SK-N-SH (cell line): ENCODE measurements at regions not wholly inside any gene's neighbourhood (a gene's known extent, or its start where the extent isn't known, plus 50 kb on each side); places are given as distances from the start of the nearest gene placed in this dataset.
"Not testable (repeated sequence)": the region's sequence is repeated elsewhere in the genome, so short reads cannot be mapped to it uniquely, and the experiment has no call there.

Experiments
- CTCF ChIA-PET: fragments of 300-600, 350-600 bp; formaldehyde crosslinking; extraction: SDS; loops from one replicate; lab custom pipeline; 2021; lab: Yijun Ruan, JAX
- POLR2A ChIA-PET: fragments of 350-600 bp; sonication (Branson Sonifier 250); formaldehyde crosslinking; extraction: SDS; loops from one replicate; lab custom pipeline; 2020; ENCODE audit warnings: antibody characterized with exemption, inconsistent platforms; lab: Yijun Ruan, JAX
- DNase-seq: peaks from one replicate; pipeline ENCODE4 v3.0.0; 2012
- H2AFZ ChIP-seq: fragments of 200-600 bp; sonication (generic); 2 replicates; pipeline ENCODE4 v1.8.1; 2016; ENCODE audit warnings: antibody characterized with exemption, mild to moderate bottlenecking, low read depth
- H3F3A ChIP-seq: fragments of 200-600 bp; sonication (generic); replicated peaks from 2 replicates; pipeline ENCODE3; 2016; ENCODE audit warnings: antibody characterized with exemption, mild to moderate bottlenecking; ENCODE audit not compliant: insufficient read depth
- H3K27ac ChIP-seq, 2 experiments: fragments of 200-500 bp in 1 of 2; fragments of 200-600 bp in 1 of 2; sonication (Bioruptor generic) in 1 of 2; sonication (generic), shearing (Covaris generic) in 1 of 2; 2 replicates each; pipeline versions ENCODE4 v1.5.1 to v1.6.1; 2014 to 2016; ENCODE audit warnings: low read depth in 2 of 2, inconsistent platforms in 1 of 2, low read length in 1 of 2, mild to moderate bottlenecking in 1 of 2, mixed read lengths in 1 of 2
- H3K27me3 ChIP-seq: fragments of 200-600 bp; sonication (generic), shearing (Covaris generic); 2 replicates; pipeline ENCODE4 v1.6.1; 2016; ENCODE audit warnings: mixed run types; ENCODE audit not compliant: insufficient read depth
- H3K36me3 ChIP-seq, 2 experiments: fragments of 200-500 bp in 1 of 2; fragments of 200-600 bp in 1 of 2; sonication (Bioruptor generic) in 1 of 2; sonication (generic) in 1 of 2; replicated peaks in 1 of 2; 2 replicates each; pipeline versions ENCODE3 to v1.5.1; 2014 to 2016; ENCODE audit warnings: low read length in 1 of 2, mild to moderate bottlenecking in 1 of 2; ENCODE audit not compliant: insufficient read depth in 2 of 2, control insufficient read depth in 1 of 2
- H3K4me1 ChIP-seq, 2 experiments: fragments of 200-500 bp in 1 of 2; fragments of 200-600 bp in 1 of 2; sonication (Bioruptor generic) in 1 of 2; sonication (generic), shearing (Covaris generic) in 1 of 2; 2 replicates each; pipeline versions ENCODE4 v1.5.1 to v1.6.1; 2014 to 2016; ENCODE audit warnings: low read depth in 1 of 2, low read length in 1 of 2, mixed run types in 1 of 2; ENCODE audit not compliant: insufficient read depth in 2 of 2, control insufficient read depth in 1 of 2
- H3K4me2 ChIP-seq: fragments of 200-600 bp; sonication (generic), shearing (Covaris generic); 2 replicates; pipeline ENCODE4 v1.6.1; 2017; ENCODE audit warnings: mixed run types
- H3K4me3 ChIP-seq, 2 experiments: fragments of 200-500 bp in 1 of 2; fragments of 200-600 bp in 1 of 2; sonication (Bioruptor generic) in 1 of 2; sonication (generic), shearing (Covaris generic) in 1 of 2; 2 replicates each; pipeline versions ENCODE4 v1.5.1 to v1.8.1; 2014 to 2016; ENCODE audit warnings: low read depth in 2 of 2, inconsistent platforms in 1 of 2, low read length in 1 of 2, mild to moderate bottlenecking in 1 of 2, mixed read lengths in 1 of 2, moderate library complexity in 1 of 2
- H3K79me2 ChIP-seq: fragments of 200-600 bp; sonication (generic); 2 replicates; pipeline ENCODE4 v1.8.1; 2017; ENCODE audit warnings: mild to moderate bottlenecking; ENCODE audit not compliant: insufficient read depth
- H3K9ac ChIP-seq: fragments of 200-600 bp; sonication (generic); 2 replicates; pipeline ENCODE4 v1.6.1; 2017; ENCODE audit warnings: mixed run types
- H3K9me2 ChIP-seq: fragments of 200-600 bp; sonication (generic); 2 replicates; pipeline ENCODE4 v1.6.1; 2017; ENCODE audit warnings: mixed run types
- H3K9me3 ChIP-seq: fragments of 200-600 bp; sonication (generic); 2 replicates; pipeline ENCODE4 v1.6.1; 2017; ENCODE audit warnings: mixed run types, mild to moderate bottlenecking, moderate library complexity
- H4K20me1 ChIP-seq: fragments of 200-600 bp; sonication (generic); 2 replicates; pipeline ENCODE4 v1.6.1; 2017; ENCODE audit warnings: mild to moderate bottlenecking, mixed run types; ENCODE audit not compliant: insufficient read depth
- ELF1 ChIP-seq: IDR thresholded peaks from 2 replicates; pipeline ENCODE4 v1.4.0; 2012
- EP300 ChIP-seq, 2 experiments: IDR thresholded peaks; 2 replicates each; pipeline versions ENCODE4 v1.4.0 to v1.6.1; 2012; ENCODE audit warnings: borderline replicate concordance in 1 of 2, low read depth in 1 of 2, low read length in 1 of 2
- GATA2 ChIP-seq: sonication (generic); formaldehyde crosslinking; IDR thresholded peaks from 2 replicates; pipeline ENCODE4 v1.5.0; 2020; ENCODE audit warnings: mild to moderate bottlenecking, missing genetic modification reagents
- JUND ChIP-seq: IDR thresholded peaks from 2 replicates; pipeline ENCODE4 v1.4.0; 2012
- MXI1 ChIP-seq: IDR thresholded peaks from 2 replicates; pipeline ENCODE4 v1.6.1; 2012; ENCODE audit warnings: mild to moderate bottlenecking, low read depth, low read length, improper control_type of control experiment
- NFIC ChIP-seq: IDR thresholded peaks from 2 replicates; pipeline ENCODE4 v1.4.0; 2012; ENCODE audit warnings: borderline replicate concordance
- NRF1 ChIP-seq: IDR thresholded peaks from 2 replicates; pipeline ENCODE4 v1.6.1; 2012; ENCODE audit warnings: low read depth, mild to moderate bottlenecking, low read length
- POLR2AphosphoS5 ChIP-seq: IDR thresholded peaks from 2 replicates; pipeline ENCODE4 v1.6.1; 2012; ENCODE audit warnings: low read depth, low read length
- RAD21 ChIP-seq: IDR thresholded peaks from 2 replicates; pipeline ENCODE4 v1.6.1; 2012; ENCODE audit warnings: mild to moderate bottlenecking, low read length
- RFX5 ChIP-seq: IDR thresholded peaks from 2 replicates; pipeline ENCODE4 v1.6.1; 2012; ENCODE audit warnings: mild to moderate bottlenecking, improper control_type of control experiment, low read length
- RXRA ChIP-seq: IDR thresholded peaks from 2 replicates; pipeline ENCODE4 v1.4.0; 2012; ENCODE audit warnings: low read depth, mild to moderate bottlenecking, borderline replicate concordance
- SIN3A ChIP-seq: IDR thresholded peaks from 2 replicates; pipeline ENCODE4 v1.6.1; 2012; ENCODE audit warnings: low read depth, mild to moderate bottlenecking, low read length, moderate library complexity, borderline replicate concordance
- TCF12 ChIP-seq: IDR thresholded peaks from 2 replicates; pipeline ENCODE4 v1.4.0; 2012
- TEAD4 ChIP-seq: IDR thresholded peaks from 2 replicates; pipeline ENCODE4 v1.4.0; 2012; ENCODE audit warnings: mild to moderate bottlenecking, borderline replicate concordance; ENCODE audit not compliant: insufficient read depth
- WGBS: methylation state at CpG from one replicate; pipeline ENCODE4 v1.1.6; 2017; ENCODE audit warnings: low lambda C conversion rate; 5-methylcytosine and 5-hydroxymethylcytosine counted together
- TF ChIP-seq, protein P1 (sequence below): IDR thresholded peaks from 2 replicates; pipeline ENCODE4; 2012
- TF ChIP-seq, protein P2 (sequence below): IDR thresholded peaks from 2 replicates; pipeline ENCODE4 v1.4.0; 2012; ENCODE audit warnings: low read depth
- TF ChIP-seq, protein P3 (sequence below): fragments of 150-350 bp; IDR thresholded peaks from 2 replicates; pipeline ENCODE4 v1.6.1; 2017; ENCODE audit warnings: antibody characterized with exemption, low read length, low read depth, borderline replicate concordance
- TF ChIP-seq, protein P4 (sequence below): fragments of 200-600 bp; sonication (generic); IDR thresholded peaks from 2 replicates; pipeline ENCODE4 v1.6.1; 2017; ENCODE audit warnings: antibody characterized with exemption, mild to moderate bottlenecking, moderate library complexity

DNA sequence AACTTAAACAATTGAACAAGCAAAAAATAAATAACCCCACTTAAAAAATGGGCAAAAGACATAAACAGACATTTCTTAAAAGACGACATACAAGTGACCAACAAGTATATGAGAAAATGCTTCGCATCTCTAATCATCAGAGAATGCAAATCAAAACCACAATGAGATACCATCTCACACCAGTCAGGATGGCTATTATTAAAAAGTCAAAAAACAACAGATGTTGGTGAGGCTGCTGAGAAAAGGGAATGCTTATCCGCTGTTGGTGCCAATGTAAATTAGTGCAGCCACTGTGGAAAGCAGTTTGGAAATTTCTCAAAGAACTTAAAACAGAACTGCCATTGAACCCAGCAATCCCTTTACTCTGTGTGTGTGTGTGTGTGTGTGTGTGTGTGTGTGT, 122.2 kb upstream of the TGFBR2 start:
- Histone ChIP-seq H3K27ac (peak overlapping the region in 1 of 2 experiments; percentile 57; a peak in 2 of 4 replicates), H3K4me2 (peak overlapping the region; percentile 22; the same call in 1 of the 2 replicates)
- H3K36me3 ChIP-seq, H3K9me2 ChIP-seq, H3K9me3 ChIP-seq, H3F3A ChIP-seq, H3K9ac ChIP-seq, H4K20me1 ChIP-seq, POLR2A ChIA-PET, H3K27me3 ChIP-seq, H3K4me1 ChIP-seq, H2AFZ ChIP-seq, CTCF ChIA-PET, H3K79me2 ChIP-seq, H3K4me3 ChIP-seq, DNase-seq: not testable (repeated sequence)
- TF ChIP-seq JUND (peak; percentile 21; the same call in 1 of the 2 replicates), TEAD4 (peak; percentile 51; the same call in 1 of the 2 replicates), NFIC (peak; percentile 27; the same call in 1 of the 2 replicates), TCF12 (peak; percentile 80)
- TF ChIP-seq, protein P1, sequence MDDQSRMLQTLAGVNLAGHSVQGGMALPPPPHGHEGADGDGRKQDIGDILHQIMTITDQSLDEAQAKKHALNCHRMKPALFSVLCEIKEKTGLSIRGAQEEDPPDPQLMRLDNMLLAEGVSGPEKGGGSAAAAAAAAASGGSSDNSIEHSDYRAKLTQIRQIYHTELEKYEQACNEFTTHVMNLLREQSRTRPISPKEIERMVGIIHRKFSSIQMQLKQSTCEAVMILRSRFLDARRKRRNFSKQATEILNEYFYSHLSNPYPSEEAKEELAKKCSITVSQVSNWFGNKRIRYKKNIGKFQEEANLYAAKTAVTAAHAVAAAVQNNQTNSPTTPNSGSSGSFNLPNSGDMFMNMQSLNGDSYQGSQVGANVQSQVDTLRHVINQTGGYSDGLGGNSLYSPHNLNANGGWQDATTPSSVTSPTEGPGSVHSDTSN: peak; percentile 59; the same call in 1 of the 2 replicates
- WGBS: 46% methylated on average over 3 of the region's 3 CpGs

DNA sequence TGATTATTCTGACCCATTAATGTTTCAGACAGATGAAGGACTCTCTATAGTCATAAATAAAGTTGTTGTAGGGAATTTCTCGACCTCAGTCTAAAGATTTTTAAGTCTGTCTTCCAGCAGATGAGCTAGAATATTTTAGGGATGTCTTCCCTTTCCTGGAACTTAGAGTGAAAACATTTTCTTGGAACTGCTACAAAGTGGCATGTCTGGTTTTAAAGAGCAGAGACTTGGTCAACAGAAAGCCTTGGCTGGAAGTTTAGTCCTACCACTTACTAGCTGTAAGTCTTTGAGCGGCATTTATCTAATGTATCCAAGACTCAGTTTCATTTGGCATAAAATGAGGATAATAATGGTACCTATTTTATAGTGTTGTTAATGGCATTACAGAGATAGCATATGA, 120.0 kb upstream of the TGFBR2 start:
- POLR2A ChIA-PET: no interaction called here
- no peak for DNase-seq

More for the DNA sequence above, 120.0 kb upstream of the TGFBR2 start:
- no peak overlapping the region for H3K4me3 ChIP-seq
- no peaks in the 10 kb centered on the region for H3K27me3 ChIP-seq
- H3K9me3 ChIP-seq: no peaks in the 10 kb centered on the region
- no peaks in the 10 kb centered on the region for H4K20me1 ChIP-seq
- no peaks in the 10 kb centered on the region for H3K79me2 ChIP-seq
- H2AFZ ChIP-seq: no peak overlapping the region
- CTCF ChIA-PET: interaction anchor here (1.1 kb wide), 1 partner anchor 9 kb away, joined by 3 read pairs; no protein-coding TSS in a partner anchor
- no peaks in the 10 kb centered on the region; a peak in 1 of 4 replicates for H3K4me1 ChIP-seq
- no peaks in the 10 kb centered on the region for H3K36me3 ChIP-seq
- WGBS: 84% methylated on average over 2 of the region's 2 CpGs
- peaks cover 6% of the 10 kb centered on the region for H3F3A ChIP-seq
- no peak overlapping the region for H3K9ac ChIP-seq
- H3K4me2 ChIP-seq: no peak overlapping the region
- no peaks in the 10 kb centered on the region for H3K9me2 ChIP-seq
- no peak for TF ChIP-seq RAD21
- no peak for TF ChIP-seq POLR2AphosphoS5
- no peak for TF ChIP-seq MXI1
- TF ChIP-seq RFX5: no peak
- no peak for TF ChIP-seq SIN3A
- TF ChIP-seq ELF1: no peak
- TF ChIP-seq GATA2 (CRISPR knock-in tag): no peak
- no peak for TF ChIP-seq EP300 (IDR thresholded peaks at IDR 0.05; ENCODE audit: borderline replicate concordance in 1 of 2, low read depth in 1 of 2, low read length in 1 of 2)
- no peak for TF ChIP-seq NRF1
- TF ChIP-seq, protein P2, sequence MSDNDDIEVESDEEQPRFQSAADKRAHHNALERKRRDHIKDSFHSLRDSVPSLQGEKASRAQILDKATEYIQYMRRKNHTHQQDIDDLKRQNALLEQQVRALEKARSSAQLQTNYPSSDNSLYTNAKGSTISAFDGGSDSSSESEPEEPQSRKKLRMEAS: no peak
- TF ChIP-seq RXRA: no peak
- TF ChIP-seq, protein P1: no peak
- TF ChIP-seq, protein P3, sequence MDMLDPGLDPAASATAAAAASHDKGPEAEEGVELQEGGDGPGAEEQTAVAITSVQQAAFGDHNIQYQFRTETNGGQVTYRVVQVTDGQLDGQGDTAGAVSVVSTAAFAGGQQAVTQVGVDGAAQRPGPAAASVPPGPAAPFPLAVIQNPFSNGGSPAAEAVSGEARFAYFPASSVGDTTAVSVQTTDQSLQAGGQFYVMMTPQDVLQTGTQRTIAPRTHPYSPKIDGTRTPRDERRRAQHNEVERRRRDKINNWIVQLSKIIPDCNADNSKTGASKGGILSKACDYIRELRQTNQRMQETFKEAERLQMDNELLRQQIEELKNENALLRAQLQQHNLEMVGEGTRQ: no peak
- TF ChIP-seq, protein P4, sequence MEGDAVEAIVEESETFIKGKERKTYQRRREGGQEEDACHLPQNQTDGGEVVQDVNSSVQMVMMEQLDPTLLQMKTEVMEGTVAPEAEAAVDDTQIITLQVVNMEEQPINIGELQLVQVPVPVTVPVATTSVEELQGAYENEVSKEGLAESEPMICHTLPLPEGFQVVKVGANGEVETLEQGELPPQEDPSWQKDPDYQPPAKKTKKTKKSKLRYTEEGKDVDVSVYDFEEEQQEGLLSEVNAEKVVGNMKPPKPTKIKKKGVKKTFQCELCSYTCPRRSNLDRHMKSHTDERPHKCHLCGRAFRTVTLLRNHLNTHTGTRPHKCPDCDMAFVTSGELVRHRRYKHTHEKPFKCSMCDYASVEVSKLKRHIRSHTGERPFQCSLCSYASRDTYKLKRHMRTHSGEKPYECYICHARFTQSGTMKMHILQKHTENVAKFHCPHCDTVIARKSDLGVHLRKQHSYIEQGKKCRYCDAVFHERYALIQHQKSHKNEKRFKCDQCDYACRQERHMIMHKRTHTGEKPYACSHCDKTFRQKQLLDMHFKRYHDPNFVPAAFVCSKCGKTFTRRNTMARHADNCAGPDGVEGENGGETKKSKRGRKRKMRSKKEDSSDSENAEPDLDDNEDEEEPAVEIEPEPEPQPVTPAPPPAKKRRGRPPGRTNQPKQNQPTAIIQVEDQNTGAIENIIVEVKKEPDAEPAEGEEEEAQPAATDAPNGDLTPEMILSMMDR: no peak
- TF ChIP-seq, all 33 proteins: peak for 0
- H3K27ac ChIP-seq: no peak overlapping the region
